ENCODE measurements at regions not wholly inside any gene's neighbourhood (a gene's known extent, or its start where the extent isn't known, plus 50 kb on each side); places are given as distances from the start of the nearest gene placed in this dataset.
A peak's percentile ranks its signal among the peaks of the same experiment; 100 is the strongest.

- 68% methylated on average over 3 of the region's 3 CpGs for WGBS (ENCODE audit: missing lambda C conversion rate)
- ChIA-PET POLR2A (no interaction called here), CTCF (interaction anchor here (0.6 to 1.6 kb wide), 3 partner anchors 48 to 134 kb away, joined by 3 to 6 read pairs (median 6); no protein-coding TSS in a partner anchor)
- no peak overlapping the region for H3K4me3 ChIP-seq
- no peak overlapping the region for H3K27ac ChIP-seq
- DNase-seq (ENCODE audit: low read depth in 1 of 2, low spot score in 1 of 2) (peak in 1 of 2 experiments; percentile 41), ATAC-seq (peak in 1 of 2 experiments; percentile 67; a peak in 4 of 6 replicates), FAIRE-seq (no peak)
- H3K4me1 ChIP-seq = peaks cover 10% of the 10 kb centered on the region
- H3K9me3 ChIP-seq = no peaks in the 10 kb centered on the region
- no peak overlapping the region for H3K4me2 ChIP-seq
- peak; percentile 65 for TF ChIP-seq USF2 (IDR thresholded peaks at IDR 0.05)
- TF ChIP-seq HEYL (CRISPR knock-in tag; IDR thresholded peaks at IDR 0.05) = no peak
These were observed 81.3 kb upstream of the CUX1 start for GRCh38 chr7:101736084-101736483.

GRCh38 chr7:101739775-101740398, 77.5 kb upstream of the CUX1 start:
- no peak for ATAC-seq
- TF ChIP-seq HEYL (CRISPR knock-in tag; IDR thresholded peaks at IDR 0.05) = no peak
- no peak for TF ChIP-seq POLR2A (IDR thresholded peaks at IDR 0.05; ENCODE audit: low read length)
- TF ChIP-seq SMC3 (IDR thresholded peaks at IDR 0.05) = no peak
- TF ChIP-seq ELK1 (IDR thresholded peaks at IDR 0.05; ENCODE audit: low read depth, low read length) = no peak
- no peak for TF ChIP-seq CHD2 (IDR thresholded peaks at IDR 0.05; ENCODE audit: low read length, partially characterized antibody)
- TF ChIP-seq ZFP36 (IDR thresholded peaks at IDR 0.05; ENCODE audit: borderline replicate concordance, partially characterized antibody) = no peak
- no peak for TF ChIP-seq ZSCAN20 (CRISPR knock-in tag; IDR thresholded peaks at IDR 0.05)
- TF ChIP-seq USF2 (IDR thresholded peaks at IDR 0.05) = no peak
- no peak for TF ChIP-seq RARB (CRISPR knock-in tag; IDR thresholded peaks at IDR 0.05)
- no peak for TF ChIP-seq KDM1A (IDR thresholded peaks at IDR 0.05; ENCODE audit: low read depth)
- TF ChIP-seq RAD21 (conservative IDR thresholded peaks at IDR 0.05 in 1 of 2, IDR thresholded peaks at IDR 0.05 in 1 of 2) = no peak
- no peak for TF ChIP-seq NR3C1 (IDR thresholded peaks at IDR 0.05)
- TF ChIP-seq E2F6 (IDR thresholded peaks at IDR 0.05; ENCODE audit: borderline replicate concordance, low read depth) = no peak
- no peak for TF ChIP-seq PHF8 (IDR thresholded peaks at IDR 0.05; ENCODE audit: borderline replicate concordance, low read depth)
- TF ChIP-seq GATA3 (IDR thresholded peaks at IDR 0.05; ENCODE audit: borderline replicate concordance) = no peak
- TF ChIP-seq RNF2 (IDR thresholded peaks at IDR 0.05; ENCODE audit: borderline replicate concordance, low read depth) = no peak
- TF ChIP-seq EHF (CRISPR knock-in tag; IDR thresholded peaks at IDR 0.05) = no peak
- TF ChIP-seq JUNB (IDR thresholded peaks at IDR 0.05) = no peak
- TF ChIP-seq CBX2 (IDR thresholded peaks at IDR 0.05; ENCODE audit: borderline replicate concordance, low read depth) = no peak
- TF ChIP-seq TFCP2L1 (CRISPR knock-in tag; IDR thresholded peaks at IDR 0.05) = no peak
- POLR2A ChIA-PET = no interaction called here
- Histone ChIP-seq H3K4me3 (no peak overlapping the region), H3K4me1 (peaks cover 25% of the 10 kb centered on the region), H3K4me2 (peak overlapping the region; percentile 44; the same call in 1 of the 3 replicates), H3K27ac (peak overlapping the region in 1 of 2 experiments; percentile 51; a peak in 4 of 6 replicates), H3K9me3 (no peaks in the 10 kb centered on the region)
- no peak for FAIRE-seq
- CTCF ChIA-PET = interaction anchor here (0.6 to 1.2 kb wide), 4 partner anchors 11 to 75 kb away, joined by 3 to 7 read pairs (median 4); no protein-coding TSS in a partner anchor
- WGBS (ENCODE audit: missing lambda C conversion rate) = 82% methylated on average over 5 of the region's 5 CpGs
- no peak for DNase-seq (ENCODE audit: low read depth in 1 of 2, low spot score in 1 of 2)
